22Rv1 (cell line): ENCODE measurements at regions not wholly inside any gene's neighbourhood (a gene's known extent, or its start where the extent isn't known, plus 50 kb on each side); places are given as distances from the start of the nearest gene placed in this dataset.

Experiments
- ZFX ChIP-seq: fragments of 450-650 bp; IDR thresholded peaks from 2 replicates; pipeline ENCODE4 v1.6.1; 2017; ENCODE audit warnings: antibody characterized with exemption, borderline replicate concordance
- TF ChIP-seq, protein P1 (sequence below): fragments of 450-650 bp; IDR thresholded peaks from 2 replicates; pipeline ENCODE4 v1.5.1; 2017; ENCODE audit warnings: mild to moderate bottlenecking

GRCh38 chr3:107954845-107955244 is 136.0 kb downstream of the CD47 start:
- TF ChIP-seq, protein P1, sequence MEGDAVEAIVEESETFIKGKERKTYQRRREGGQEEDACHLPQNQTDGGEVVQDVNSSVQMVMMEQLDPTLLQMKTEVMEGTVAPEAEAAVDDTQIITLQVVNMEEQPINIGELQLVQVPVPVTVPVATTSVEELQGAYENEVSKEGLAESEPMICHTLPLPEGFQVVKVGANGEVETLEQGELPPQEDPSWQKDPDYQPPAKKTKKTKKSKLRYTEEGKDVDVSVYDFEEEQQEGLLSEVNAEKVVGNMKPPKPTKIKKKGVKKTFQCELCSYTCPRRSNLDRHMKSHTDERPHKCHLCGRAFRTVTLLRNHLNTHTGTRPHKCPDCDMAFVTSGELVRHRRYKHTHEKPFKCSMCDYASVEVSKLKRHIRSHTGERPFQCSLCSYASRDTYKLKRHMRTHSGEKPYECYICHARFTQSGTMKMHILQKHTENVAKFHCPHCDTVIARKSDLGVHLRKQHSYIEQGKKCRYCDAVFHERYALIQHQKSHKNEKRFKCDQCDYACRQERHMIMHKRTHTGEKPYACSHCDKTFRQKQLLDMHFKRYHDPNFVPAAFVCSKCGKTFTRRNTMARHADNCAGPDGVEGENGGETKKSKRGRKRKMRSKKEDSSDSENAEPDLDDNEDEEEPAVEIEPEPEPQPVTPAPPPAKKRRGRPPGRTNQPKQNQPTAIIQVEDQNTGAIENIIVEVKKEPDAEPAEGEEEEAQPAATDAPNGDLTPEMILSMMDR, result no peak
- no peak for TF ChIP-seq ZFX
